DMS 273 (cell line): ENCODE measurements at regions not wholly inside any gene's neighbourhood (a gene's known extent, or its start where the extent isn't known, plus 50 kb on each side); places are given as distances from the start of the nearest gene placed in this dataset.
"Not testable (repeated sequence)": the region's sequence is repeated elsewhere in the genome, so short reads cannot be mapped to it uniquely, and the experiment has no call there.

Experiments used
- DNase-seq: peaks from one replicate; lab custom pipeline; 2025; ENCODE audit not compliant: unreplicated experiment; lab: John Stamatoyannopoulos, UW

DNA sequence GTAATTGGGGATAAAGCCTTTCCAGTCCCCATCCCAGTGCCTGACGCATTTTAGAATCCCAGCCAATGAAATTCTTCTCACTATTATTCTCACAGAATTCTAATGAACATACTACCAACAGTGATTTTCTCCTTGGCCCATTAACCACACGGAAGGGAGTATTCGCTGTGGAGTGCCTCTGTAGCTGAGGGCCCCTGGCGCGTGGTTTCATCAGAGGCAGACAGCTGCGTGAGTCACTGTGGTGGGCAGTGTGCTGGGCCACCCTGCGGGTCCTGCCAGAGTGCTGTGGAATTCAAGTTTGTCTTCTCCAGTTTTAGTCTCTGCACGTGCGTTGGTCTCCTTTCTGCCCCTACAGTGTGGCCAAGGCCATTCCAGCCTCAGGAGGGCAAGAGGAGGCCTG lies 335.4 kb upstream of the FAT1 start:
- no peak for DNase-seq

- DNase-seq, result no peak
These were observed 336.2 kb upstream of the FAT1 start for GRCh38 chr4:187059895-187060294.

DNA sequence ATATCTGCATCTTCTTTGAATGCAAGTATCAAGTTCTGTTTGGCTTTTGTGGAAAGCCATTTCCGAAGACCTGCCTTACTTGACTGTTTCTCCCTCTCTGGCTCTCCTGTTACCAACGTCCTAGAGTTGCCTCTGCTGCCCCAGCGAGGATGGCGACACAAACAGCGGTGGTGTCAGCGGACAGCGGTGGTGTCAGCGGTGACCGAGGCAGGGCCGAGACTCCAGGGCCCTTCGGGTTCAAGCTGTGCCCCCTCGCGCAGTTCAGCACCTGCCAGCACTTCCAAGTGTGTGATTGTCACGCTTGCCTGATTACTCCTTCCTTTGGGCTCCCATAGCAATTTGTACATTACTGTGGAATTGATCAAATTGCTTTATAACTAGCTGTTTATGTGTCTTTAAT lies 336.9 kb upstream of the FAT1 start:
- DNase-seq, result no peak

DNA sequence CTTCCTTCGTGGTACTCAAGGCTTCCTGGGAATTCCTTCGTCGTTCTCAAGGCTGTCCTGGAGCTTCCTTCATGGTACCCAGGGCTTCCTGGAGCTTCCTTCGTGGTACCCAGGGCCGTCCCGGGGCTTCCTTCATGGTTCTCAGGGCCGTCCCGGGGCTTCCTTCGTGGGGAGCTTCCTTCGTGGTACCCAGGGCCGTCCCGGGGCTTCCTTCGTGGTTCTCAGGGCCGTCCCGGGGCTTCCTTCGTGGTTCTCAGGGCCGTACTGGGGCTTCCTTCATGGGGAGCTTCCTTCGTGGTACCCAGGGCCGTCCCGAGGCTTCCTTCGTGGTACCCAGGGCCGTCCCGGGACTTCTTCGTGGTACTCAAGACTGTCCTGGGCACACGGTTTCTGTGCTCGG lies 339.6 kb upstream of the FAT1 start:
- DNase-seq, result no peak

- DNase-seq, result no peak
These were observed 340.4 kb upstream of the FAT1 start for GRCh38 chr4:187064033-187064432.

DNA sequence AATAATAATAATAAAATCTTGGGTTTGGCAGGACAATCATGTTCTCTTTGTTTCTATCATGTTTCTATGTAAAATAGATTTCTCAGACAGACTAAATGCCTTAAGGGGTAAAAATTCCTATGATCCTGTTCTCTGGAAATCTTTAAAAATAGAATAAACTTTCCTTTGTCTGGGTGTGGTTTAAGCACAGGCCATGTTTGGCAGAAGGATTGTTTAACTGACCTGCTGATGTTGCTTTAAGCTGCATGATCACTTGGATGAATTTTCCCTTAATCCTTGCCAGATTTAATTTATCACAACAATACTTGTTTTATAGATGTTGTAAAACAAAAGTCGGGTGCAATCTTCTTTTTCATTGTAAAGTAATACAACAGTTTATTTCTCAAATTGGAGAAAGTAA lies 341.7 kb upstream of the FAT1 start:
- DNase-seq, result no peak

- DNase-seq, result no peak
These were observed 342.1 kb upstream of the FAT1 start for GRCh38 chr4:187065806-187066205.

DNA sequence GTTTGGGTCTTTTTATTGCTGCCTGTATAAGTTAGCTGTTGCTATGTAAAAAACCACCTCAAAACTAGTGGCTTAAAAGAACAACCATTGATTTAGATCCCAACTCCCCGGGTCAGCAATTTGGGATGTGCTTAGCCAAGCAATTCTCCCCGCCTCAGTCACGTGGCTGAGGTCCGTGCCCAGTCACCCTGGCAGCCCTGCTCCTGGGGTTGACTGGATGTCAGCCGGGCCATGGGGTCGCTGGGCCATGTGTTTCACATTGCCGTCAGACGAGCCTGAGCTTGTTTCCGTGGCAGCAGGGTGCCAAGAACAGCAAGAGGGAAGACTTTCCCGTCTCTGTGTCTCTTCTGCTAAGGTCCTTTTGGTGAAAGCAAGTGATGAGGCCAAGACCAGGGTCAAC lies 345.7 kb upstream of the FAT1 start:
- DNase-seq, result no peak

DNA sequence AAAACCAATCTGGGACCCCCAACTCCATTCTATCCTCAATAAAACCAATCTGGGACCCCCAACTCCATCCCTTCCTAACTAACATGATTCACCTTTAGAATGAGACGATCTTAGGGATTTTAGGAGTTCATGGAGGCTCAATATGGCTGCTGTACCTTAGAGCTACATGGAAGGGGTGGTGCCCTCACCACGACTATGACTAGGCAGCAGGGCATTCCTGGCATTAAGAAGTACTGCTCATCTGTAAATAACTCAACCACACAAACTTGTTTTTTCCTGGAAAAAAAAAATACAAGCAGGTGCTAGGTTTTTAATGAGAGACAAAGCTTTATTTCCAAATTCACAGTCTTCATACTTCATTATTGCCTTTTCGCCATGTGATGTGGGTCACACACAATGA lies 346.5 kb upstream of the FAT1 start:
- no peak for DNase-seq

DNA sequence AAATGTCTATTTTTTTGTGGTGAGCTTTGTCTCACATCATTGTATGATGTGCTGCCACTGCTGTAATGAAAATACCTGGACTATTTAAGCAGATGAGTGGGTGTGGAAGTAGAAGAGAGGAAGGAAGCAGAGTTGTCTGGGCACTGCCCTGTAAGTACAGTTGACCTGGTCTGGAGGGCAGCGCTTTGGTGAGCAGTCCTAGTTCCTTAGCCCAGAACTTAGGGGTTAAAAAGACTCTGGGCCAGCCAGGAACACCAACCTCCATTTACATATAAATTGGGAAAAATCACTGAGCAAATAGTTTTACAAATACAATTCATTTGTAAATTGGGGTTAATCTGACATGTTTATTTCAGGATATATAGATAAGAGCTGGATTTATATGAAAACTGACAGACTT lies 347.1 kb upstream of the FAT1 start:
- DNase-seq, result no peak

- no peak for DNase-seq
These were observed 348.4 kb upstream of the FAT1 start for GRCh38 chr4:187071946-187072600.

GRCh38 chr4:187073820-187074219 lies 350.2 kb upstream of the FAT1 start:
- no peak for DNase-seq

DNA sequence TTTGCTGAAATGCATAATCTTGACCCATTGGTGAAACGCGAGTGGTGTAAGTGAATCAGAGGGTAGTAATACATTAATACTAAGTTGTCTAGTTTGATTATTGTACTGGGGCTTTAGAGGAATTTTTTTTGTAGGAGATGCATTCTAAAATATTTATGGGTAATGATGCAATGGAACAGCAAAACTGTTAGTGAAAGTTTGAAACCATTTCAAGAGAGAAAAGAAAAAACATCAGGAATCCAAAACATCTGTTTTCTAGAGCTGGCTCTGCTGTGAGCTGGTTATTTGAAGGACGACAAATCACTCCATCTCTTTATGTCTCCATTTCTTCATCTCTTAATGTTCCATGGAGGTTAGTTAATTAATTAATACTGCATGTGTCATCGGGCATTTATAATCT lies 351.9 kb upstream of the FAT1 start:
- no peak for DNase-seq

GRCh38 chr4:187077744-187078401 lies 354.2 kb upstream of the FAT1 start:
- DNase-seq, result no peak

DNA sequence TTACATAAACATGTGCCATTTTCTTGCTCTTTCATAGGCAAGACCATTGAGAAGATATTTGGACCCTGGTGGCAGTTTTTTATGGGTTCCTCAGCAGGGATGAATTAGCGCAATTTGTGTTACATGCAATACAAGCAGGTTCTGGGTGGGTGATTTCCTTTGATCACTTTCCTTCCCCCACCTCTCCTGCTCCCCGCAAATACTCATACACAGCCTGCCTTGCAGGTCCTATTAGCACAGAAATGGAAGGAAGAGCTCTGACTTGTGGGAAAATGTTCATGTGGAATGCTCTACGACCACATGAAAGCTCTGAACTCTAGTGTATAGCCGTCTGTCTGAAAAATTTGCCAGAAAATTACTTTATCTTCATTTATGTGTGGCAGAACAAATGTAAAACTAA lies 361.0 kb upstream of the FAT1 start:
- DNase-seq, result no peak

GRCh38 chr4:187085339-187085738 lies 361.7 kb upstream of the FAT1 start:
- no peak for DNase-seq

DNA sequence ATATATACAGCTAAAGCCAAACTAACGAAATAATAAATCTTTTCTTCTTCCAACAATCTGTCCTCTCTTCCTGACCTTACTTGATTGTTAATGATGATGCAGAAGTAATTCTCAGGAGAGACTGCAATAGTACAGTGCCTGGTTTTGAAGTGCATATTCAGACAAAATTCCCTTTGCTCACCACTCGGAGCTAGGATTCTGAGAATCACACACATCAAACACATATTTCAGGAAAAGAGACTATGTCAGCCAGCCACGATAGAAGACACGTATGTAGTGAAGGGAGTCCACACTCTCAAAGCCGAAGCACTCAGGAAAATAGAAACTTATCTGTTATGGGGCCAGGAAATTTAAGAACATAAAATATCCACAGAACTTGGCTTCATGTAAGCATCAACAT lies 362.5 kb upstream of the FAT1 start:
- DNase-seq, result no peak

DNA sequence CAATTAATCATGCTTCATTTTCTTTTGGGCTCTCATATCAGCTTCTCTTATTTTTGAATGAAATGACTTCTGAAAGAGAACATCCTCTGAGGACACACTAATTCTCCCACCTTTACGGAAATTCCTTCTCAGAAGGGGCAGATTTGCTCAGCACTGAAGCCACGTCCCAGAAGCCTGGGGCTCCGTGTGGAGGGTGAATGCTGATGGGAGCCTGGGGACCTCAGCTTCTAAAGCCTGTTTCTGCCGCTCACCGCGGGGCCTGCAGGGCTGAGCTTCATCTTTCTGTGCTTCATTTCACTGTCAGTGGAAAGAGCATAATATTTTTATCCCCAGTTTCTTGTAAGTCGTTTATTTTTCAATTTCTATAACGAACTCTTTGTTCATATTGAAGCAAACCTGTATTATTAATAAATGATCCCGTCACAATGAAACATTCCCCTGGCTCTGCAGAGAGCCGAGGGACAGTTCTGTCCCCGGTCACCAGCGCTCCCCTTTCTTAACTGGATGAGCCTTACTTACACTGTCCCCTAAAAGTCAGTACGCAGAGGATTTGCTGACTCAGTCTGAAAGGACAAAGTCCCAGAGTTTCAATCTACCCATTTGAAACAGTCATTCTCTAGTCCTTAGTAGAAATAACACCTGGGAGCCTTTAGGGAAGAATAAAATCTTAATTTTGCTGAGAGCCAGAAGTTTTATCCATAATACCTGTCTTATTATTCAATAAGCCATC lies 364.6 kb upstream of the FAT1 start:
- no peak for DNase-seq

DNA sequence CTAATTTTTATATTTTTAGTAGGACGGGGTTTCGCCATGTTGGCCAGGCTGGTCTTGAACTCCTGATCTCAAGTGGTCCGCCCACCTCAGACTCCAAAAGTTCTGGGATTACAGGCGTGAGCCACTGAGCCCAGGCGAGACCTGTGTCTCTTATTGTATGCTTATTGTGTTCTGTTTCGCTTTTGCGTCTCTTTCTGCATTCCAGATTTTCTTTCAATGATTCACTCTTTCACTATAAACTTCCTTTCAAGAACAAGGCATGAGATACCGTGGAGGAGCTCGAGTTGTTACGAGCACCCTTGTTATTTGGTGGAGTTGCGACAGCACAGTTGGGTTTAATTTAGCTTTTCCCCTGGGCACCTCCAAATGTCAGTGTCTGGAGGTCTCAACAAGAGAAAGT lies 366.7 kb upstream of the FAT1 start:
- DNase-seq, result no peak

DNA sequence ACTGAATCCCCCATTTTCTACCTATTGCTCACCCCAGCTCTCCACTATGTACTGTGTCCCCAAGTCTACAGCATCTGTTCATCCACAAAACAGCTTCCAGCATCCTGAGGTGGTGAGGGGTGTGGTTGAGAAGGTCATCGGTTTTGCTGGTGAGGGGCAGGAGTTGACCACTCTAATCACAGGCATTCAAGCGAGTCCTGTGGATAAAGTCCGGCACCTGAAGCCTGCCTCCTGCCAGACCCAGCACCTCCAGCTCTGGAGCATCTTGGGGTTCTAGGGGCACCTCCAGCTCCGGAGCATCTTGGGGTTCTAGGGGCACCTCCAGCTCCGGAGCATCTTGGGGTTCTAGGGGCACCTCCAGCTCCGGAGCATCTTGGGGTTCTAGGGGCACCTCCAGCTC lies 367.2 kb upstream of the FAT1 start:
- not testable (repeated sequence) for DNase-seq

- no peak for DNase-seq
These were observed 370.5 kb upstream of the FAT1 start for GRCh38 chr4:187094144-187094543.

- no peak for DNase-seq
These were observed 374.8 kb upstream of the FAT1 start for GRCh38 chr4:187098429-187098828.
